GM18907 (cell line): ENCODE measurements at regions not wholly inside any gene's neighbourhood (a gene's known extent, or its start where the extent isn't known, plus 50 kb on each side); places are given as distances from the start of the nearest gene placed in this dataset.

Source experiments
- ATAC-seq: cut with Tn5 transposase; IDR thresholded peaks from one replicate; pipeline ENCODE4 v1.9.1; 2021; ENCODE audit warnings: mild to moderate bottlenecking, moderate library complexity; ENCODE audit not compliant: unreplicated experiment

- ATAC-seq, result no peak
Measured at GRCh38 chr10:131646551-131647525, 254.0 kb upstream of the PPP2R2D start.

GRCh38 chr10:131647789-131648188 lies 253.0 kb upstream of the PPP2R2D start:
- ATAC-seq, result no peak

GRCh38 chr10:131648386-131649020 lies 252.3 kb upstream of the PPP2R2D start:
- no peak for ATAC-seq

GRCh38 chr10:131649617-131650016 lies 251.2 kb upstream of the PPP2R2D start:
- ATAC-seq, result no peak

GRCh38 chr10:131650169-131650705 lies 250.6 kb upstream of the PPP2R2D start:
- ATAC-seq, result no peak

GRCh38 chr10:131650771-131651673 lies 249.8 kb upstream of the PPP2R2D start:
- no peak for ATAC-seq

- no peak for ATAC-seq
Measured at GRCh38 chr10:131651674-131652437, 249.0 kb upstream of the PPP2R2D start.

GRCh38 chr10:131652438-131653139 lies 248.2 kb upstream of the PPP2R2D start:
- ATAC-seq, result no peak

GRCh38 chr10:131653140-131653539 lies 247.7 kb upstream of the PPP2R2D start:
- ATAC-seq, result no peak

GRCh38 chr10:131653554-131654470 lies 247.0 kb upstream of the PPP2R2D start:
- ATAC-seq, result no peak

GRCh38 chr10:131654471-131655087 lies 246.2 kb upstream of the PPP2R2D start:
- no peak for ATAC-seq

- ATAC-seq, result no peak
Measured at GRCh38 chr10:131655101-131655849, 245.5 kb upstream of the PPP2R2D start.

GRCh38 chr10:131656009-131656408 lies 244.8 kb upstream of the PPP2R2D start:
- no peak for ATAC-seq

- ATAC-seq, result no peak
Measured at GRCh38 chr10:131656431-131656841, 244.4 kb upstream of the PPP2R2D start.

GRCh38 chr10:131657318-131657984 lies 243.4 kb upstream of the PPP2R2D start:
- no peak for ATAC-seq

- no peak for ATAC-seq
Measured at GRCh38 chr10:131657985-131658330, 242.8 kb upstream of the PPP2R2D start.
